H9 (cell line): ENCODE measurements at regions not wholly inside any gene's neighbourhood (a gene's known extent, or its start where the extent isn't known, plus 50 kb on each side); places are given as distances from the start of the nearest gene placed in this dataset.

ENCODE experiments used
- DNase-seq: peaks from one replicate; pipeline ENCODE4 v3.0.0-alpha.2; 2017
- H2AFZ ChIP-seq: one replicate; pipeline ENCODE4 v1.6.1; 2013; ENCODE audit warnings: mild to moderate bottlenecking, low read length, control low read depth, moderate library complexity
- H2AK5ac ChIP-seq: 2 replicates; pipeline ENCODE4 v1.6.1; 2013; ENCODE audit warnings: low read length, control low read depth, mixed read lengths; ENCODE audit not compliant: insufficient read length
- H2BK120ac ChIP-seq: one replicate; pipeline ENCODE4 v1.6.1; 2013; ENCODE audit warnings: low read depth, mild to moderate bottlenecking, low read length, control low read depth, inconsistent platforms; ENCODE audit not compliant: poor library complexity, severe bottlenecking
- H2BK12ac ChIP-seq: 2 replicates; pipeline ENCODE4 v1.6.1; 2013; ENCODE audit warnings: low read length, control low read depth, mixed read lengths, low read depth; ENCODE audit not compliant: insufficient read length
- H2BK15ac ChIP-seq: 2 replicates; pipeline ENCODE4 v1.6.1; 2013; ENCODE audit warnings: low read depth, low read length, control low read depth
- H2BK20ac ChIP-seq: one replicate; pipeline ENCODE4 v1.6.1; 2013; ENCODE audit warnings: low read depth, mild to moderate bottlenecking, low read length, control low read depth, inconsistent platforms; ENCODE audit not compliant: poor library complexity, severe bottlenecking
- H2BK5ac ChIP-seq: 2 replicates; pipeline ENCODE4 v1.6.1; 2013; ENCODE audit warnings: low read length, control low read depth, mixed read lengths; ENCODE audit not compliant: insufficient read length
- H3K14ac ChIP-seq: 2 replicates; pipeline ENCODE4 v1.6.1; 2013; ENCODE audit warnings: low read length, control low read depth; ENCODE audit not compliant: insufficient read depth
- H3K18ac ChIP-seq: 2 replicates; pipeline ENCODE4 v1.6.1; 2013; ENCODE audit warnings: low read depth, mild to moderate bottlenecking, mixed read lengths, low read length, control low read depth; ENCODE audit not compliant: insufficient read length
- H3K23ac ChIP-seq: 2 replicates; pipeline ENCODE4 v1.6.1; 2013; ENCODE audit warnings: low read length, control low read depth, mixed read lengths, low read depth; ENCODE audit not compliant: insufficient read length
- H3K23me2 ChIP-seq: 2 replicates; pipeline ENCODE4 v1.6.1; 2013; ENCODE audit warnings: low read depth, mild to moderate bottlenecking, mixed read lengths, low read length, control low read depth; ENCODE audit not compliant: insufficient read length, poor library complexity, severe bottlenecking
- H3K27ac ChIP-seq: 2 replicates; pipeline ENCODE4 v1.5.1; 2013; ENCODE audit warnings: low read length, control low read depth, mixed read lengths, low read depth; ENCODE audit not compliant: insufficient read length
- H3K27me3 ChIP-seq: 2 replicates; pipeline ENCODE4 v1.6.1; 2013; ENCODE audit warnings: low read length, control low read depth, inconsistent platforms; ENCODE audit not compliant: insufficient read depth
- H3K4ac ChIP-seq: 2 replicates; pipeline ENCODE4 v1.6.1; 2013; ENCODE audit warnings: low read depth, mild to moderate bottlenecking, control low read depth, inconsistent platforms, low read length, moderate library complexity
- H3K4me1 ChIP-seq: 2 replicates; pipeline ENCODE4 v1.6.1; 2013; ENCODE audit warnings: low read length, control low read depth, inconsistent platforms; ENCODE audit not compliant: insufficient read depth
- H3K4me2 ChIP-seq: 2 replicates; pipeline ENCODE4 v1.6.1; 2013; ENCODE audit warnings: low read length, control low read depth, mixed read lengths; ENCODE audit not compliant: insufficient read length, insufficient read depth
- H3K56ac ChIP-seq: 2 replicates; pipeline ENCODE4 v1.6.1; 2013; ENCODE audit warnings: low read depth, mild to moderate bottlenecking, mixed read lengths, low read length, control low read depth; ENCODE audit not compliant: insufficient read length
- H3K79me1 ChIP-seq: 2 replicates; pipeline ENCODE4 v1.6.1; 2013; ENCODE audit warnings: low read depth, mild to moderate bottlenecking, moderate library complexity, low read length, control low read depth, inconsistent platforms; ENCODE audit not compliant: insufficient read depth, poor library complexity, severe bottlenecking
- H3K79me2 ChIP-seq: 2 replicates; pipeline ENCODE4 v1.6.1; 2013; ENCODE audit warnings: low read length, control low read depth, inconsistent platforms; ENCODE audit not compliant: insufficient read depth
- H3K9ac ChIP-seq: 2 replicates; pipeline ENCODE4 v1.6.1; 2013; ENCODE audit warnings: low read length, control low read depth, mixed read lengths; ENCODE audit not compliant: insufficient read length; ENCODE audit errors: extremely low read depth
- H3K9me3 ChIP-seq: one replicate; pipeline ENCODE4 v1.6.1; 2013; ENCODE audit warnings: low read depth, low read length, inconsistent platforms; ENCODE audit not compliant: control insufficient read depth
- H3T11ph ChIP-seq: one replicate; pipeline ENCODE4 v1.6.1; 2013; ENCODE audit warnings: mild to moderate bottlenecking, low read length, control low read depth, inconsistent platforms
- H4K20me1 ChIP-seq: one replicate; pipeline ENCODE4 v1.6.1; 2013; ENCODE audit not compliant: control insufficient read depth, insufficient read length, insufficient read depth
- H4K5ac ChIP-seq: 2 replicates; pipeline ENCODE4 v1.6.1; 2013; ENCODE audit warnings: low read depth, mild to moderate bottlenecking, mixed read lengths, low read length, control low read depth; ENCODE audit not compliant: insufficient read length
- H4K8ac ChIP-seq: replicated peaks from 2 replicates; pipeline ENCODE4 v1.6.1; 2013; ENCODE audit warnings: low read length, control low read depth, mixed read lengths, low read depth; ENCODE audit not compliant: insufficient read length
- H4K91ac ChIP-seq: 2 replicates; pipeline ENCODE4 v1.6.1; 2013; ENCODE audit warnings: low read depth, mild to moderate bottlenecking, moderate library complexity, mixed read lengths, low read length, control low read depth; ENCODE audit not compliant: insufficient read length
- H3K27ac Mint-ChIP-seq, 3 experiments: 2 replicates in 2 of 3; 3 replicates in 1 of 3; pipeline ENCODE4 v1.8.0; 2020 to 2021; ENCODE audit warnings: mixed read lengths in 3 of 3, mild to moderate bottlenecking in 1 of 3, moderate library complexity in 1 of 3
- H3K27me3 Mint-ChIP-seq: 2 replicates; pipeline ENCODE4 v1.8.0; 2021; ENCODE audit warnings: low read depth, mild to moderate bottlenecking, moderate library complexity, mixed read lengths
- H3K36me3 Mint-ChIP-seq, 3 experiments: 2 replicates in 2 of 3; 3 replicates in 1 of 3; pipeline ENCODE4 v1.8.0; 2020 to 2021; ENCODE audit warnings: low read depth in 3 of 3, mixed read lengths in 3 of 3; ENCODE audit not compliant: insufficient read depth in 1 of 3
- H3K4me1 Mint-ChIP-seq, 2 experiments: 2 replicates each; pipeline ENCODE4 v1.8.0; 2020; ENCODE audit warnings: mixed read lengths in 2 of 2
- H3K4me3 Mint-ChIP-seq, 2 experiments: 2 replicates in 1 of 2; 3 replicates in 1 of 2; pipeline ENCODE4 v1.8.0; 2020 to 2021; ENCODE audit warnings: mild to moderate bottlenecking in 2 of 2, mixed read lengths in 2 of 2, moderate library complexity in 1 of 2
- H3K9me3 Mint-ChIP-seq, 2 experiments: 2 replicates in 1 of 2; 3 replicates in 1 of 2; pipeline ENCODE4 v1.8.0; 2020; ENCODE audit warnings: mild to moderate bottlenecking in 2 of 2, mixed read lengths in 2 of 2, moderate library complexity in 1 of 2
- WGBS: extraction: QIAGEN DNeasy Blood & Tissue Kit; methylation state at CpG from one replicate; pipeline ENCODE4 v1.1.7; 2013; ENCODE audit warnings: missing lambda C conversion rate, low lambda C conversion rate, mixed read lengths; ENCODE audit not compliant: insufficient read length; ENCODE audit errors: extremely low coverage; 5-methylcytosine and 5-hydroxymethylcytosine counted together
- TF ChIP-seq, protein P1 (sequence below): fragments of 200-600 bp; sonication (generic); conservative IDR thresholded peaks from 3 replicates; pipeline ENCODE4 v1.8.0; 2021; ENCODE audit warnings: antibody characterized with exemption, mild to moderate bottlenecking

DNA sequence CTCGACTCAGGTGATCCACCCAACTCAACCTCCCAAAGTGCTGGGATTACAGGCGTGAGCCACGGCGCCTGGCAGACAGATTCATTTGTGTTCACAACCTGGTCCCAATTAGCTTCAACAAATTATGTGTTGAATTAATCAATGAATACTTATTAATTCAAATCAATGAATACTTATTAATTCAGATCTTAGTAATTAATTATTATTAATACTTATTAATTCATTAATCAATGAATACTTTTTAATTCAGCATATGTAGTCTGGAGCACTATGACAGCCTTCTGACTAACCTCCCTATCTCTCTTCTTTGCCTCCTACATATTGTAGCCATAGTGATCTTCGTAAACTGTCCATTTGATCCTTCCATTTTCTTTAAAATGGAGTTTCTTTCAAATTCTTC, 56.7 kb upstream of the RBPJ start:
- no peak overlapping the region for H2AK5ac ChIP-seq
- no peak overlapping the region for H3T11ph ChIP-seq
- H3K18ac ChIP-seq, result no peak overlapping the region
- peaks cover 4% of the 10 kb centered on the region; the same call in 1 of the 2 replicates for H3K4me1 ChIP-seq
- no peak overlapping the region for H2BK120ac ChIP-seq
- H3K14ac ChIP-seq, result no peak overlapping the region
- no peak overlapping the region for H3K23ac ChIP-seq
- no peaks in the 10 kb centered on the region for H3K9me3 ChIP-seq
- H3K27ac Mint-ChIP-seq, result no peak overlapping the region
- peaks cover 0 to 3% of the 10 kb centered on the region in 2 experiments; a peak in 2 of 5 replicates for H3K9me3 Mint-ChIP-seq
- no peak for DNase-seq
- WGBS, result no CpG with 5 or more reads among the region's 5 CpGs
- H2BK5ac ChIP-seq, result no peak overlapping the region
- no peak overlapping the region for H2BK15ac ChIP-seq
- no peak overlapping the region for H4K8ac ChIP-seq
- no peak overlapping the region for H3K9ac ChIP-seq
- no peak overlapping the region for H4K91ac ChIP-seq
- H2BK12ac ChIP-seq, result no peak overlapping the region
- no peak overlapping the region for H4K5ac ChIP-seq
- no peak overlapping the region for H3K4me2 ChIP-seq
- H3K27me3 Mint-ChIP-seq, result no peaks in the 10 kb centered on the region
- no peaks in the 10 kb centered on the region for H3K27me3 ChIP-seq
- no peak overlapping the region for H3K27ac ChIP-seq
- H3K56ac ChIP-seq, result no peak overlapping the region
- no peaks in the 10 kb centered on the region for H4K20me1 ChIP-seq
- peaks cover 21% of the 10 kb centered on the region in 2 experiments for H3K4me1 Mint-ChIP-seq
- no peak overlapping the region for H2BK20ac ChIP-seq
- H3K79me2 ChIP-seq, result no peaks in the 10 kb centered on the region
- TF ChIP-seq, protein P1, sequence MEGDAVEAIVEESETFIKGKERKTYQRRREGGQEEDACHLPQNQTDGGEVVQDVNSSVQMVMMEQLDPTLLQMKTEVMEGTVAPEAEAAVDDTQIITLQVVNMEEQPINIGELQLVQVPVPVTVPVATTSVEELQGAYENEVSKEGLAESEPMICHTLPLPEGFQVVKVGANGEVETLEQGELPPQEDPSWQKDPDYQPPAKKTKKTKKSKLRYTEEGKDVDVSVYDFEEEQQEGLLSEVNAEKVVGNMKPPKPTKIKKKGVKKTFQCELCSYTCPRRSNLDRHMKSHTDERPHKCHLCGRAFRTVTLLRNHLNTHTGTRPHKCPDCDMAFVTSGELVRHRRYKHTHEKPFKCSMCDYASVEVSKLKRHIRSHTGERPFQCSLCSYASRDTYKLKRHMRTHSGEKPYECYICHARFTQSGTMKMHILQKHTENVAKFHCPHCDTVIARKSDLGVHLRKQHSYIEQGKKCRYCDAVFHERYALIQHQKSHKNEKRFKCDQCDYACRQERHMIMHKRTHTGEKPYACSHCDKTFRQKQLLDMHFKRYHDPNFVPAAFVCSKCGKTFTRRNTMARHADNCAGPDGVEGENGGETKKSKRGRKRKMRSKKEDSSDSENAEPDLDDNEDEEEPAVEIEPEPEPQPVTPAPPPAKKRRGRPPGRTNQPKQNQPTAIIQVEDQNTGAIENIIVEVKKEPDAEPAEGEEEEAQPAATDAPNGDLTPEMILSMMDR, result no peak
- no peak overlapping the region for H2AFZ ChIP-seq
- H3K23me2 ChIP-seq, result no peaks in the 10 kb centered on the region
- H3K79me1 ChIP-seq, result no peaks in the 10 kb centered on the region
- H3K36me3 Mint-ChIP-seq, result peaks cover 0 to 4% (median 0%) of the 10 kb centered on the region in 3 experiments; a peak in 1 of 7 replicates
- no peak overlapping the region for H3K4ac ChIP-seq
- no peak overlapping the region for H3K4me3 Mint-ChIP-seq
